ENCODE measurements at regions not wholly inside any gene's neighbourhood (a gene's known extent, or its start where the extent isn't known, plus 50 kb on each side); places are given as distances from the start of the nearest gene placed in this dataset.

- no peaks in the 10 kb centered on the region for H3K9me3 ChIP-seq
- H3K27me3 ChIP-seq (replicated peaks; ENCODE audit: insufficient read depth): no peaks in the 10 kb centered on the region
- H3K4me3 ChIP-seq: no peak overlapping the region
- H3K27ac ChIP-seq: no peak overlapping the region
- H3K4me1 ChIP-seq (replicated peaks): no peaks in the 10 kb centered on the region
- TF ChIP-seq POLR2A (IDR thresholded peaks at IDR 0.05): no peak
- TF ChIP-seq CTCF (IDR thresholded peaks at IDR 0.05): no peak
- TF ChIP-seq POLR2AphosphoS5 (IDR thresholded peaks at IDR 0.05): no peak
- no peaks in the 10 kb centered on the region for H3K36me3 ChIP-seq
- no peak for DNase-seq (ENCODE audit: low spot score)
- intact Hi-C loops (cut with DNase I): no loop called here
These were observed 247.3 kb downstream of the NUP35 start for GRCh38 chr2:183371545-183371944.

- TF ChIP-seq POLR2A (IDR thresholded peaks at IDR 0.05) (no peak), POLR2AphosphoS5 (IDR thresholded peaks at IDR 0.05) (no peak), CTCF (IDR thresholded peaks at IDR 0.05) (no peak)
- H3K4me3 ChIP-seq: no peak overlapping the region
- no peak overlapping the region for H3K27ac ChIP-seq
- 83% methylated on average over 3 of the region's 3 CpGs for WGBS
- H3K4me1 ChIP-seq (replicated peaks): no peaks in the 10 kb centered on the region
- H3K27me3 ChIP-seq (replicated peaks; ENCODE audit: insufficient read depth): no peaks in the 10 kb centered on the region
- H3K36me3 ChIP-seq: no peaks in the 10 kb centered on the region
- H3K9me3 ChIP-seq: no peaks in the 10 kb centered on the region
- intact Hi-C loops (cut with DNase I): no loop called here
- DNase-seq (ENCODE audit: low spot score): no peak
These were observed 251.6 kb downstream of the NUP35 start for GRCh38 chr2:183375821-183376220.

GRCh38 chr2:183383854-183384253, 259.6 kb downstream of the NUP35 start:
- no peaks in the 10 kb centered on the region for H3K9me3 ChIP-seq
- no peaks in the 10 kb centered on the region for H3K4me1 ChIP-seq (replicated peaks)
- H3K36me3 ChIP-seq: no peaks in the 10 kb centered on the region
- TF ChIP-seq POLR2A (IDR thresholded peaks at IDR 0.05): no peak
- TF ChIP-seq CTCF (IDR thresholded peaks at IDR 0.05): no peak
- TF ChIP-seq POLR2AphosphoS5 (IDR thresholded peaks at IDR 0.05): no peak
- intact Hi-C loops (cut with DNase I): no loop called here
- 95% methylated on average over 1 of the region's 1 CpG for WGBS
- H3K4me3 ChIP-seq: no peak overlapping the region
- no peak for DNase-seq (ENCODE audit: low spot score)
- no peaks in the 10 kb centered on the region for H3K27me3 ChIP-seq (replicated peaks; ENCODE audit: insufficient read depth)
- H3K27ac ChIP-seq: no peak overlapping the region

- intact Hi-C loops (cut with DNase I): no loop called here
- Histone ChIP-seq H3K36me3 (no peaks in the 10 kb centered on the region), H3K4me1 (replicated peaks) (no peaks in the 10 kb centered on the region), H3K9me3 (no peaks in the 10 kb centered on the region), H3K27me3 (replicated peaks; ENCODE audit: insufficient read depth) (no peaks in the 10 kb centered on the region), H3K4me3 (no peak overlapping the region), H3K27ac (no peak overlapping the region)
- TF ChIP-seq POLR2A (IDR thresholded peaks at IDR 0.05): no peak
- TF ChIP-seq CTCF (IDR thresholded peaks at IDR 0.05): no peak
- TF ChIP-seq POLR2AphosphoS5 (IDR thresholded peaks at IDR 0.05): no peak
- no peak for DNase-seq (ENCODE audit: low spot score)
- 96% methylated on average over 2 of the region's 2 CpGs for WGBS
These were observed 265.4 kb downstream of the NUP35 start for GRCh38 chr2:183389546-183390080.

- DNase-seq (ENCODE audit: low spot score): no peak
- Histone ChIP-seq H3K4me3 (no peak overlapping the region), H3K36me3 (no peaks in the 10 kb centered on the region), H3K4me1 (replicated peaks) (no peaks in the 10 kb centered on the region), H3K9me3 (no peaks in the 10 kb centered on the region), H3K27ac (no peak overlapping the region), H3K27me3 (replicated peaks; ENCODE audit: insufficient read depth) (no peaks in the 10 kb centered on the region)
- intact Hi-C loops (cut with DNase I): no loop called here
- TF ChIP-seq POLR2A (IDR thresholded peaks at IDR 0.05) (no peak), POLR2AphosphoS5 (IDR thresholded peaks at IDR 0.05) (no peak), CTCF (IDR thresholded peaks at IDR 0.05) (no peak)
- 93% methylated on average over 4 of the region's 4 CpGs for WGBS
These were observed 265.9 kb downstream of the NUP35 start for GRCh38 chr2:183390109-183390508.
